GM23248 (cell line): ENCODE measurements at regions not wholly inside any gene's neighbourhood (a gene's known extent, or its start where the extent isn't known, plus 50 kb on each side); places are given as distances from the start of the nearest gene placed in this dataset.

Source experiments
- EZH2 ChIP-seq: fragments of 200-600 bp; sonication (generic); IDR thresholded peaks from 2 replicates; pipeline ENCODE4 v1.6.1; 2018; ENCODE audit warnings: antibody characterized with exemption, mild to moderate bottlenecking; ENCODE audit not compliant: insufficient read depth, poor library complexity, severe bottlenecking
- EZH2phosphoT487 ChIP-seq: fragments of 200-600 bp; sonication (generic); IDR thresholded peaks from 2 replicates; pipeline ENCODE4 v1.6.1; 2018; ENCODE audit warnings: antibody characterized with exemption, moderate library complexity, mild to moderate bottlenecking, low read depth; ENCODE audit not compliant: insufficient read depth

DNA sequence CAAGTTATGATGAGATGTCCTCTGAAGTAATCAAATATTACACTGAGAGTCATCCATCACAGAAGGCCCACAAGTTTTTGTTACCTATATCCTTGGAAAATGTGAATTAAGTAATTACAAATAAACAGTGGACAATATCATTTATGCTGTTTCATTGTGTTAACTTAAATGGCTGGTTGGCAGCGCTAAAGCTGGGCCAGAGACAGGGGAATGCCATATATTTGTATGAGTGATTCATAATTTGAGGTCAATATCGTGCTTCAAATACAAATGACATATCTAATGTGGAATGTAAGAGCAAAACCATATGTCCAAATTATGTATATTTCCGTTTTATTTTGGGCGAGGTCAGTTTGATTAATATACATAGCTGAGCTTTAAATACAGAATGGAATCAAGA is 1556.2 kb downstream of the SLITRK5 start:
- TF ChIP-seq EZH2 (no peak), EZH2phosphoT487 (no peak)
